Stimulated activated CD4-positive, alpha-beta T cell treated with anti-CD3 and anti-CD28 coated beads, Interleukin-1b, Interleukin-23, amount 100 ng/mL, for 1 hour (primary cell): ENCODE measurements at regions not wholly inside any gene's neighbourhood (a gene's known extent, or its start where the extent isn't known, plus 50 kb on each side); places are given as distances from the start of the nearest gene placed in this dataset.

Experiments
- DNase-seq, 2 donors: peaks; one replicate each; pipeline ENCODE4 v3.0.0-alpha.2; 2020; ENCODE audit warnings: low read depth in 2 of 2

DNA sequence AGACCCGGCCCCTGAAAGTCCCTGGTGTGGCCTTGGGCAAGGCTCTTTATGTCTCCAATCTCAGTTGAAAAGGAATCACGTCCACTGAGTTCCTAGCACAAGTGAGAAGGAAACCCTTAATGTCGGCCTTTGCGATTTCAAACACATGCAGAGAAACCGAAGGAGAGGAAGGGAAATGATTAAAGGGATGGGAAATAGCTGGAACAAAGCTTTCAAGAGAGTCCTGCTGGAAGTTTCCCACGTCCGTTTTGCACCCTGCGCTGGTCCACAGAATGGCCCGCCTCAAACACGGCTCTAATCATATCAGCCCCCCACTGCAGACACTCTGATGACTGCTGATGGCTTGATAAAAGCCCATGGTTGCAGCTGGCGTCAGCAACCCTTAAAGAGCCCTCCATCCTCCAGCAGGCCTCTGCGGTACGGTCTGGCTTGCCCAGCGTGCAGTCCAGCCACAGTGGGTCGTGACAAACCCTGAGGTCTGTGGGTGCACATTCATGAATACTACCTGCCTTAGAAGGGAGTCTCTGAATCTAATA lies 765.5 kb upstream of the EEF2KMT start:
- no peak for DNase-seq

DNA sequence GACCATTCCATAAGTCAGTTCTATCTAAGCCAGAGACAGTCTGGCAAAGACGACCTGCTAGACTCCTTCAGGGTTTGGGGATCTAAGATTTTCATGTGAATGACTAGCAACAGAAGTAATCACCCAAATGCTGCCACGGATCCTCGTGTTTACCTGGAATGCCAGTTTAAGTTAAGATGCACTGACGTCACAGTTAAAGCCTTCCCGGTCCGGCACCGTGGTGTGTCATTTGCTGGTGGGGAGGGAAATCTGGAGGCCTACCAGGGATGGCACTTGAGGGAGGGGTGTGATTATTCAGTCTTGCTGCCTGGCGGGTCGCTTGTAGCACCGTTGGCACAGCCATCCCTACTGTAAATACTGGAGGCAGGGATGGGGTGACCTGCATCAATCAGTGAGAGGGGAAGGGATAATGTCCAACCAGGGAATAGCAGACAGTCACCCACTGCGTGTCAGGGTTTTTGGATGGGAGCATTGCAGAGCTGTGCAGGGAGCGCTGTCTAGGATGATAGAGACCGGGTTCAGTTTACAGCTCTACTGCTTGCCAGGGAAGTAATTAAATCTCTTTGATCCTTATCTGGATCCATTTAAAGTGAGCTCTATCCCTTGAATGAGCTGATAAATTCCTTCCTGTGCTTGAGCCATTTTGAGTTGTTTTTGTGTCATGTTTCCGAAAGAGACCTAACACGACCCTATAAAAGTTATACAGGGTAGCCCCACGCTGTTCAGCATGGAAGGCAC lies 764.7 kb upstream of the EEF2KMT start:
- no peak for DNase-seq

DNA sequence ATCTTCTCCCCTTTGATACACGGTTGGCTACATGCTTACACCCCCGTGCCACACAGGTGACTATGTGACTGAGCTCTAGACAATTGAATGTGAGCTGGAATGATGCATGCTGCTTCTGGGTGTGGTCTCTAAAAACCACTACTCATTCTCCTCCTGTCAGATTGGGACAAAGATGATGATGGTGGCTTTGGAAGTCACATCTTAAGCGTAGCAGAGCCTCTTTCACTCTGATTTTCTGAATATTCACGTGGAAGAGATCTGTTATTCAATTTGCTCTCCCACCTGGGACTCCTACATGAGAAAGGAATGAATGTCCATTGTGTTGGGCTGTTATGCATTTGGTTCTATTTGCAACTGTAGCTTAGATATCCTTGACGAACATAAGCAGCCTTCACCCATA lies 763.6 kb upstream of the EEF2KMT start:
- DNase-seq, result no peak

DNA sequence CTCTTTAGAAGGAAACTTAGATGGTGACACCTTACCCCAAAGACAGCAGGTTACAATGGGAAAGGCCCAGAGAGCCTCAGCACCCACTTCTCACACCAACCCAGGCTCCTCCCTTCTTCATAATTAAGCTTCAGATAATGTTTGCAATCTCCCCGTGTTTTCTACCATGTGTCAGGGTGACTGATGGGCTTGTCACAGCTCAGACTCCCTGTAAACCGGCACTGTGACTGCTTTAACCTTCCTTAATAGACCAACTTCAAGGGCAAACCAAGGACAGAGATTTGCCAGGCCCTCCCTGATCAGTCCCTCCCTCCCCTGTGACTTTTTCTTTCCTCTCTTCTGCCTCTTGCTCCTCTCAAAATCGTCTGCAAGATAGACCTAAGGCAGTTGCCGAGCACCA lies 760.6 kb upstream of the EEF2KMT start:
- no peak for DNase-seq

DNA sequence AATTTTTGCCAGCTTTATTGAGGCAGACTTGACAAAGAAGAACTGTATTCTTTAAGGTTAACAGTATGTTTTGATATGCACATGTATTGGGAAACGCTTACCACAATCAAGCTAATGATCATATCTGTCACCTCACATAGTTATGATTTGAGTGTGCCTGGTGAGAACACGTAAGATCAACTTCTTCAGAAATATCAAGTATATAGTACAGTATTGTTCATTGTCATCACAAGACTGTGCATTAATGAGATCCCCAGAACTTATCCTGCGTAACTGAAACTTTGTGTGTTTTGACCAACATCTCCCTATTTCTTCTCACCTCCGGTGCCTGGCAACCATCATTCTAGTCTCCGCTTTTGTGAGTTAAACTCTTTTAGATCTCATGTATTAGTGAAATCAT lies 756.4 kb upstream of the EEF2KMT start:
- DNase-seq, result no peak

DNA sequence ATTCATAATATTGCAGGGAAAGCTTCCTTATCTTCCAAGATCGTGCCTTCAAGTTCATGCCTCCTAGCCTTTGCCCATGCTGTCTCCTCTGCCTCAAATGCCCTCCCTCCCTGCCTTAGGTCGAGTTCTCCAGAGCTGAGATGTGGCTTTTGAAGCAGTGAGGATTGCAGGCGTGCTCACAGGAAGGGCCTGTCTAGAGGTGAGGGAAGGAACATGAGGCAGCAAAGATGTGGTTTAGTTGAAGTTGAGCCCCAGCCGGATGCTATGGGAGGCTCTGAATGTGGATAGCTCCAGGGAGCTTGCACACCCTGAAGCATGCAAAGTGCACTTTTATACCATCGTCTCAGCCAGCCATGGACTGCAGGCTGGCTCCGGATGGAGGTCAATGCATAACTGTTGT lies 754.6 kb upstream of the EEF2KMT start:
- DNase-seq, result no peak

DNA sequence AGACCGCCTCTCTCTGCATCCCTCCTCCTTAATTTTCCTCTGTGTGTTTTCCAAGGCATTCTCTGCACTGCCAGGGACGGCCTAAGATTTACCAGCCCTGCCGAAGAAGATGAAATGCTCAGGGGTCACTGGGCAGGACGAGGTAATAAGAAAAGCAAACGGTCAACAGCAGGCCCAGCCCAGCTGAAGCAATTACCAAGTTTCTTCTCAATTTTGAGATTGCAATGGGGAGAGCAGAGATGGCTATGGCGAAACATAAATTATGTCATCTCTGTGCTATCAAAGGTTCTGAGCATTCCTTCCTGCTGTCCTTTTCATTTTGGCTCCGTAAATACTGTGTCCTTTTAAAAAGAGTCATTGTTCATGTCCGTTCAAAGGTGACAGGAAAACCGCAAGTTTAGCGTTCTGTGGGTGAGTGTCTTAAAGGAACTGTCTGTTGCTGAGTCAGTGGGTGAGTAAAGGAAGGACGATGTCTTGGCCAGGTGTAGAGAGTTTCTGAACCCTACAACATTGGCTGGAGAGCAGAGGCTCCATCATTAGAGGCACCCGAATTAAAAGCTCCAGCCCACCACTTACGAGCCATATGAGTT lies 753.9 kb upstream of the EEF2KMT start:
- no peak for DNase-seq

DNA sequence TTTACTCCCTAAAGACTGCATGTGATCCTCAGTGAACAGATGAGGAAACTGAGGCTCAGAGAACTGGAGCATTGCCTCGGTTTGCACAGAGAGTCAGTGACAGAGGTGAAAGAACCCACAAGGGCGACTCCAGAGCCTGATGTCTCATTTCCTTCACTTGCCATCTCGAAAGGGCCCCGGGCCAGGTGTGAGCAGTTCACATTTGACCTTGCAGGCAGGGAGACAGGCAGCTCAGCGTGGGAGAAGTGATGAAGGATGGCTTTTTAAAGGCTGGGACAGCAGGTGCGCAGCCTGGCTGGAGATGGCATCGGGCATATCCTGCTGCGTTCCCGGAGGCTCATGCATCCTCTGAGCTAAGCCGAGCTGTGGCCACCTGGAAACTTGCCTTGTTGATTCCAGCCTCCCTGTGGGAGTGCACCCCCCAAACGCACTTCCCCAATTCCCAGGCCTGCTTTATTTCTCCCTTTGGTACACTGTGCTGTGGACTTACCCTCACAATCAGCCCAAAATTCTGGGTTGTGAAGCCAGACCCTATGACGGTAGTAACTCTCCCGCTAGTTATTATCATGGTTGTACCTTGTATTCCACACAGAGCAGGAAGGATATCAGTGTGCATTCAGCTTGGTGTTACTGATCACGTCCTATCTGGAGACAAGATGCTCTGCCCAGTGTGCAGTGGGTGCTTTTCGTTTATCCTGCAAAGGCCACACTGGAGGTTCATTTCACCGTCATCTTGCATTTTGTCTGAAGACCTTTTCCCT lies 753.2 kb upstream of the EEF2KMT start:
- no peak for DNase-seq

DNA sequence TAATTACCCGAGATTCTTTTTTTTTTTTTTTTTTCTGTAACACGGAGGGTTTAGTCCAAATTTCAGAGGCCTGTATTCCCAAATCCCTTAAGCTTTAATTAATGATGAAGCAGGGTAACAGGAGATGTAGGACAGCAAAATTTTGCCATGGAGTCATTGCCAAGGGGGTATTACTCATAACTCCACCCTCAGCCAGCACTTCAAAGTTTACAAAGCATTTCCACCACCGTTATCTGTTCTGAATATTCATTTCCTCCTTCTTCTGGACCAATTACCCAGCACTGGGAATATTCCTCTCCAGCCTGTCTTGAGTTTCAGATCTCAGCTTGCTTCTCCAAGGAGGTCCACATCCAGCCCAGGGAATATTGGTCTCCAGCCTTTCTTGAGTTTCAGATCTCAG lies 747.5 kb upstream of the EEF2KMT start:
- DNase-seq, result no peak

DNA sequence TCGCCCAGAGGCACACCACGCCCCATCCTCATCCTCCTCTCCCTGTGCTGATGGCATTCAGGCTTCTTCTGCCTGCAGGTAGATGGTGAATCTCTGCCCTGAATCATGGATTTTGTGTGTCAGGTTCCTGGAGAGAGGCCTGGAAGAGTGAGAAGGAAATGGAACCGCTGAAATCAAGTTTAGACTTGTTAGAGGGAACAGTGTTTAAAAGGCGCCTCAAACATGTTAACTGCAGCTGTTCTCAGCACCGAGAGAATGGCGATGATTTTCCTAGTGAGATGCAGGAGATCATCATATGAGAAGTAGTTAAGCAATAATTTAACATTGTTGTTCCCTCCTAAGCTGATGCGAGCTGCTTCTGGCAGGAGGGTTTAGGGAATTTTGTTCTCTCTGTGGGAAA lies 744.4 kb upstream of the EEF2KMT start:
- DNase-seq, result no peak

DNA sequence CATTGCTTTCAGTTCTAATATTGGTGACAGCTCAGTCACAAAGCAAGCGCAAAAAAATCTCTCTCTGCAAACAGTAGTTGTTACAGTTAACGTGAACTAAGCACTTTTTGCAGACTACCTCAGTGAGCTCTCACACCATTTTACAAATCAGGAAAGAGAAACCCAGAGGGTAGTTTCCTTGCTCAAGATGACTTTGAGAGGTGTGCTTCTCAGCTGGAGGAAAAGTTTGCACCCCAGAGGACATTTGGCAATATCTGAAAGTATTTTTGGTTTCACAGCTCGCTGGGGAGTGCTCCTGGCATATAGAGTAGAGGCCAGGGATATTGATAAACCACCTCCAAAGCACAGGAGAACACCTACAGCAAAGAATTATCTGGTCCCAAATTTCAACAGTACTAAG lies 741.1 kb upstream of the EEF2KMT start:
- DNase-seq, result no peak

DNA sequence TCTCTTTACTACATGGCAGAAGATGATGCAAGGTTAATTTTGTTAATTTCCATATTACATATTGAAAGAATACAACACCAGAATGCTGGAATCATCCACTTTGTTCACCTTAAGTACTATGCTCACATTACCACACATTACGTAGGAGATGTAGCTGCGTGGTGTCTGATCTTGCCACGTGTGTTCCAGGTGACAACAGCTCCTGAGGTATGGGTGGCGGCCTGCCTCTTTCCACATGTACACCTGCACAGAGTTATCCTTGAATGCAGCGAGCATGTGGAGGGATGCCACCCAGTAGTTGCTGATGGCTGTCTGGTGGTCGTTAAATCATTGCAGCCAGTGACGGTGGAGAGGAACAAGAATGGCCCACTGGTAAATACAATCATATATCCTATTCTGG lies 740.5 kb upstream of the EEF2KMT start:
- DNase-seq, result no peak

DNA sequence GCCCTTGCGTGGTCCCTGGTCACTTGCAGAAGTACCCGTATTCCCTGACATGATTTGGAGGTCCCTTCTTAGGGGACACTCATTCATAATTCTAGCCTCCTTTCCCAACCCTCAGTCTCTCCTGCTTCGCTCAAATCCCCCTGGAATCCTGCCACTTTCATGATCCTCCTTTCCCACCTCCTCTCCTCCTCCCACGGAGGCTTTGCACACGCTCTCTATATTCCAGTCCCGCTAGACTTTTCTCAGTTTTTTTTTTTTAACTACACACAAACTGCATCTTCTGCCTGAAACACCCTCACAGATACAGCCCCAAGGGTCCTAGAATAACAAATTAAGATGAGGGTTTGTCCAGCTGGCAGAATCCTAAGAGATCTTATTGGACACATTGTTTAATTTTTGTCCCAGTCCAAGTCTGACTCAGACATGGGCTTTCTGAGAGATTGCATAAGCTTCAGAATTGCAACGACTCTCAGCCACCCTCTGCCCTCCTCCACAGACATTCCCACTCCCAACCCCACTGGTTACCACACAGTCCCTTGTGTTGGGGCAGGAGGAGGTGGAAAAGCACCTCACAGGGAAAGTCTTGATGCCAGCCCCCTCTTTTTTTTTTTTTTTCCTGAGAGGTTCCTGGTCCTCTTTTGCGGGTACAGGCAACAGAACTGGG lies 739.5 kb upstream of the EEF2KMT start:
- no peak for DNase-seq

DNA sequence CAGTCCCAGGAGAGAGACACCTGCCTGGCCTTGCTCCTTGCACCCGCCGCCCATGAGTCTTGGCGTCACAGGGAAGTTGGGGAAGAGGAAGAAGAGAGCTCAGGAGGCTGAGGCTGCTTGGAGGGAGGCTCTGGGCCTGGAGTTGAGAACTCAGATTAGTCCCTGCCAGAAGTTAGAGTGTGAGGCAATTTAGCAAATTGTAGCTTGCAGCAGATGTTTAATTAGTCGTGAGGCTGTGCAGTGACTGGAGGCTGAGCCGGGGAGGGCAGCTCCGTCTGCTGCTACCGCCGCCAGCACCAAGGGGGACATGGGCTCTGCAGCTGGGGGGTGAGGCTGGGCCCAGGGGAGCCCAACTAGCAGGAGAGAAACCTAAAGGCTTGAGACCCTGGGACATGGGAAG lies 738.3 kb upstream of the EEF2KMT start:
- DNase-seq, result no peak

DNA sequence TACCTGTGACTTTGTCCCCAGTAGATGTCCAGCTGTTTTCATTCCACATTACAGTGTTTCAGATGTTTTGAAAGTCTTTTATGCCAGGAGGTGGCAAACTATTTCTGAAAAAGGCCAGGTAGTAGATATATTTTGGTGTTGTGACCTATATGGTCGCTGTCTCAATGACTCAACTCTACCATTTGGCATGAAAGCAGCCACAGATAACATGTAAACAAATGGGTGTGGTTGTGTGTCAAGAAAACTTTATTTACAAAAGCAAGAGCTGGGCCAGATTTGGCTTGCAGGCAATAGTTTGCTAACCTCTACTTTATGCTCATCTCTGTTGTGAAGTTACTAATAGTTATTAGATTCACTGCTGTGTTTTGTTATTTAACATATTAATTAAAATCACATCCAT lies 728.7 kb upstream of the EEF2KMT start:
- no peak for DNase-seq

DNA sequence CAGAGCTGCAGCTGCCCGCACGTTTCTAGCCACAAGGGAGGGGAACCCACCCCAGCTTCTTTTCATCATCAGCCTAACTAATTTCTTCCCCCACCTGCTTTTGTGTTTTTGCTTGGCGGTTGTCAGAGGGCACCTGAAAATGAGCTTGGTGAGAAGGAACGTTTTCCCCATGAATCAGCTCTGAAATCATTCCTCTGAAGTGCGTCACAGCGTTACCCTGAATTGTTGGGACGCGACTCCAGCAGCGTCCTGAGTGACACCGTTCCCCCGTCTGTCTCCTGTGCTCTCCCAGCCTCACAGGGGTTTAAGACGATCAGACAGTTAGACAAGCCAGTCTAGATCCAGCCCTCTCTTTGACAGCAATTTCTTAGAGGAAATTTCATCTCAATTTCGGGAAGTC lies 722.9 kb upstream of the EEF2KMT start:
- DNase-seq, result no peak

DNA sequence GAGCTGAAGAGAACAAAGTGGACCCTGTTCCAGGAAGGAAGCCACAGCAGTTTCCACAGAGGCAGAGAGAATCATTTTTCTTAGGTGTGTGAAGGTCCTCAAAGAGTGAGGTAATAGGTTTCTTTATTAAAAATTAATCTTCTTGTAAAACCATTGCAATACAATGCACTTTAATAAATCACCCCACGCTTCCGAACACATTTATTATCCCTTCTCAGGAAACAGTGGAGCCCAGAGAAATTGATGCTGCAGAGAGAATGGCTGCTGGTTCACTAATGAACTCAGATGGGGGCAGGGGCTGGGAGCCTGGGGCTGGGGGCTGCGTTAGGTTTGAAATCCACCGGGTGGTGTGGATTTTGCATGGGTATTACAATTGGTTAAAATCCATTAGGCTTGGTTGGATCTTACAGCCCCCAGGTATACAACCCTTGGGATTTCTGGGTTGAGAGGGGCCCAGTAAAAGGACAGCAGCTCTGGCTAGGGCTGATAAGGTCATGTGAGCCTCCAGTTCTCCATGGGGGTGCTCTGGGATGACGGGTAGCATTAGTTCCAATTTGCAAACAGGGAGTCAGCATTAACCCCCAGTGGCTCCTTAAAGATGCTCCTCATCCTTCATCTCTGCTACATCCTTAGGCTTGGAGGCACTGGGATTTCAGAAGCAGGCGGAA lies 718.1 kb upstream of the EEF2KMT start:
- no peak for DNase-seq

DNA sequence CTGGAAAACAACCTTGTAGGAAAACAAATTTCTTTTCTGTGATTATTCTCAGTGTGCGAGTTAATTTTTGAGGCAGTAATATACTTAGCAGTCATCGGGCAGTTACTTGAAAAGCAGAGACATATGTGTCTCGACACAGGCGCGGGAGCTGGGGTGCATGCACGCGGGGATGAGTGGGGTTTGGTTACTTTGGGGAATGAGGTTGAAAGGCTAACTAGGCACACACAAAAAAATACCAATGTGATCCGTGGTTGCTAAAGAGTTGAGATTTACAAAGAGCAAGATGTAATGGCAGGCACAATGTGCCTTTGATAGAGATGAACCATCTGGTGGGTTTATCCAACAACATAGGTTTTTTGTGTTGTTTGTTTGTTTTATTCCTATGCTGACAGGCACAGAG lies 703.8 kb upstream of the EEF2KMT start:
- no peak for DNase-seq

DNA sequence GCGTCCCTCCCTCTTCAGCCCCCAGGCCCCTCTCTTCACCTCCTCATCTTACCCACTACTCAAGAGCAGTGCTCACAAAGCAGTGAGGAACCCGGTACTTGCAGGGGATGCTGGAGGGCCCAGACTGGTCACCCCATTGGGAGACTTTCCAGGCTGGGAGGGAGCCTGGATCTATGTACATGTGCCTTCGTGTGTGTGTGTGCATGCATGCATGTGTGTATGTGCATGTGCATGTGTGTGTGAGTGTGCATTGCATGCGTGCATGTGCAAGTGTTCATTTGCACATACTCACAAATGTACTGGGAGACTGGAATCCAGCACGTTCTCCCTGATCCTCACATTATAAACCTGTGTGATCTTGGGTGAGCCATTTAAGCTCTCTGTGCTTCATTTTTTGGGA lies 696.0 kb upstream of the EEF2KMT start:
- DNase-seq, result no peak

DNA sequence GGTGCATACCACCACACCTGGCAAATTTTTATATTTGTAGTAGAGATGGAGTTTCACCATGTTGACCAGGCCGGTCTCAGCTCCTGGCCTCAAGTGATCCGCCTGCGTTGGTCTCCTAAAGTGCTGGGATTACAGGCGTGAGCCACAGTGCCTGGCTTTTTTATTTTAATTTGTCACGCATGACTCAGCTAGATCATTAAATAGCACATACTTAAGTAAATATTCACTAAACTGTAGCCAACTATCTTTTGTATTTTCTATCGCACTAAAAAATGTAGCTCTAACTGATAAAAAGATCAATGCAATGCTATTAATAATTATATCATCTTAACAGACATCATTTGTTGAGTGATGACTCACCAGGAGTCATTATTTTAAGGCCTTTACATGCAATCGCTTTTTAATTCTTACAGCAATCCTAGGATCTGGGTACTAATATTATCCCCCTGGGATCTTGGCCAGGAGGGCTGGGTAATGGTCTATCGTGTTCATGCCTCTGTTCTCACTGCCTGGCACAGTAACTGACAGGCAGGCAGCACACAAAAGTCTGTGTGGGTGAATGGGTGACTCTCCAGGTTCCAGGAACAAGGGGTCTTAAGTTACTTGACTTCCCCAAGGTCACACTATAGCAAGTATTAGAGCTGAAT lies 693.5 kb upstream of the EEF2KMT start:
- DNase-seq, result no peak

DNA sequence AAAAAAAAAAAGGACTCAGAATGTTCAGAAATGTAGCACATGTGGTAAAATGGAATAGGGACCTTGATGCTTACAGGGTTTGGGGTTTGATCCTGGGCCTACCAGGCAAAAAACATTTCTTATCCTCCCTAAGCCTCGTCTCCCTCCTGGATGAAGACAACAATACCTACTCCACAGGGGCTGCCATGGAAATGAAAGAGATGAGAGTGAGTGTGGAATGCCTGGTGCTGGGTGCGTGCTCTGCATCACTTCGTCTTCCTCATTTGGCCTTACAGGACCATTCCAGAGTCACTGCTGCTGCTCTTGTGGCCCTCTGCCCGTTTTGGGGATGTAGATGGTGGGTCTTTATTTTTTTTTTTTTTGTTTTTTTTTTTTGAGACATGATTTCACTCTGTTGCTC lies 692.9 kb upstream of the EEF2KMT start:
- DNase-seq, result no peak
